ENCODE measurements at regions not wholly inside any gene's neighbourhood (a gene's known extent, or its start where the extent isn't known, plus 50 kb on each side); places are given as distances from the start of the nearest gene placed in this dataset.

- DNase-seq = no peak
Measured at GRCh38 chr3:84082726-84083125, 876.1 kb upstream of the CADM2 start.

GRCh38 chr3:84092907-84093306, 865.9 kb upstream of the CADM2 start:
- DNase-seq = no peak

GRCh38 chr3:84096188-84096587, 862.6 kb upstream of the CADM2 start:
- DNase-seq = no peak

- DNase-seq = no peak
Measured at GRCh38 chr3:84100861-84101260, 857.9 kb upstream of the CADM2 start.

GRCh38 chr3:84108442-84108971, 850.3 kb upstream of the CADM2 start:
- DNase-seq = no peak

- no peak for DNase-seq
Measured at GRCh38 chr3:84109911-84110310, 848.9 kb upstream of the CADM2 start.

- DNase-seq = no peak
Measured at GRCh38 chr3:84110787-84111186, 848.0 kb upstream of the CADM2 start.

- DNase-seq = no peak
Measured at GRCh38 chr3:84125201-84125721, 833.5 kb upstream of the CADM2 start.

- DNase-seq = no peak
Measured at GRCh38 chr3:84125760-84126159, 833.0 kb upstream of the CADM2 start.

GRCh38 chr3:84126160-84126559, 832.6 kb upstream of the CADM2 start:
- DNase-seq = no peak

- no peak for DNase-seq
Measured at GRCh38 chr3:84128024-84128423, 830.8 kb upstream of the CADM2 start.

- DNase-seq = no peak
Measured at GRCh38 chr3:84136425-84136824, 822.4 kb upstream of the CADM2 start.

GRCh38 chr3:84140631-84141030, 818.2 kb upstream of the CADM2 start:
- DNase-seq = no peak

GRCh38 chr3:84141571-84141970, 817.2 kb upstream of the CADM2 start:
- DNase-seq = no peak

GRCh38 chr3:84165328-84165727, 793.5 kb upstream of the CADM2 start:
- DNase-seq = no peak

- no peak for DNase-seq
Measured at GRCh38 chr3:84175449-84175848, 783.3 kb upstream of the CADM2 start.

- DNase-seq = no peak
Measured at GRCh38 chr3:84184937-84185336, 773.9 kb upstream of the CADM2 start.

- no peak for DNase-seq
Measured at GRCh38 chr3:84194029-84194428, 764.8 kb upstream of the CADM2 start.

- DNase-seq = no peak
Measured at GRCh38 chr3:84209474-84209873, 749.3 kb upstream of the CADM2 start.

GRCh38 chr3:84223512-84223911, 735.3 kb upstream of the CADM2 start:
- no peak for DNase-seq

GRCh38 chr3:84224262-84224661, 734.5 kb upstream of the CADM2 start:
- no peak for DNase-seq

- no peak for DNase-seq
Measured at GRCh38 chr3:84236261-84236660, 722.5 kb upstream of the CADM2 start.

GRCh38 chr3:84245789-84246188, 713.0 kb upstream of the CADM2 start:
- no peak for DNase-seq

- DNase-seq = no peak
Measured at GRCh38 chr3:84260596-84260995, 698.2 kb upstream of the CADM2 start.

- no peak for DNase-seq
Measured at GRCh38 chr3:84265768-84266167, 693.0 kb upstream of the CADM2 start.

- no peak for DNase-seq
Measured at GRCh38 chr3:84275532-84275931, 683.3 kb upstream of the CADM2 start.
